PC-3 (cell line): ENCODE measurements at regions not wholly inside any gene's neighbourhood (a gene's known extent, or its start where the extent isn't known, plus 50 kb on each side); places are given as distances from the start of the nearest gene placed in this dataset.

Source experiments
- ATAC-seq: fragments of 200-7000 bp; cut with Tn5 transposase; 2 replicates; pipeline ENCODE4 v1.9.1; 2020; ENCODE audit warnings: mild to moderate bottlenecking, moderate library complexity
- BruUV-seq: library from RNA; stranded (reverse); fragments of 400-500 nt; replicated peaks from 2 replicates; lab custom pipeline; 2021; lab: Mats Ljungman, UMichigan
- CTCF ChIA-PET: fragments of 300-600 bp; sonication (Branson Sonifier 250); formaldehyde crosslinking; loops from one replicate; lab custom pipeline; 2022; ENCODE audit warnings: antibody characterized with exemption; lab: Charles Lee
- POLR2A ChIA-PET: fragments of 300-600 bp; sonication (Branson Sonifier 250); formaldehyde crosslinking; loops from one replicate; lab custom pipeline; 2022; ENCODE audit warnings: antibody characterized with exemption; ENCODE audit not compliant: unreplicated experiment; lab: Charles Lee
- DNase-seq: peaks from one replicate; pipeline ENCODE4 v3.0.0-alpha.2; 2015
- H2AFZ ChIP-seq: fragments of 300-600 bp; sonication (generic); 2 replicates; pipeline ENCODE4 v1.6.0; 2016; ENCODE audit warnings: antibody characterized with exemption, low read length
- H3F3A ChIP-seq: fragments of 300-600 bp; sonication (generic); one replicate; pipeline ENCODE4 v1.6.0; 2017; ENCODE audit warnings: antibody characterized with exemption, low read length, control low read depth, mild to moderate bottlenecking; ENCODE audit not compliant: unreplicated experiment
- H3K27ac ChIP-seq: fragments of 300-600 bp; sonication (generic); 2 replicates; pipeline ENCODE4 v1.5.1; 2016; ENCODE audit warnings: mild to moderate bottlenecking, low read length
- H3K27me3 ChIP-seq: fragments of 300-600 bp; sonication (generic); 2 replicates; pipeline ENCODE4 v1.6.1; 2016; ENCODE audit warnings: low read length, mixed read lengths
- H3K36me3 ChIP-seq: fragments of 300-600 bp; sonication (generic); 2 replicates; pipeline ENCODE4 v1.6.1; 2016; ENCODE audit warnings: low read depth, mixed run types, low read length, mixed read lengths
- H3K4me1 ChIP-seq: fragments of 300-600 bp; sonication (generic); 2 replicates; pipeline ENCODE4 v1.5.1; 2016; ENCODE audit warnings: low read length; ENCODE audit not compliant: insufficient read depth
- H3K4me2 ChIP-seq: fragments of 300-600 bp; sonication (generic); 2 replicates; pipeline ENCODE4 v1.6.0; 2016; ENCODE audit warnings: low read length
- H3K4me3 ChIP-seq: fragments of 300-600 bp; sonication (generic); 2 replicates; pipeline ENCODE4 v1.5.1; 2016; ENCODE audit warnings: mild to moderate bottlenecking, low read length, mixed read lengths
- H3K79me2 ChIP-seq: fragments of 300-600 bp; sonication (generic); 2 replicates; pipeline ENCODE4 v1.6.1; 2017; ENCODE audit warnings: low read length, mixed read lengths
- H3K9ac ChIP-seq: fragments of 300-600 bp; sonication (generic); 2 replicates; pipeline ENCODE4 v1.6.0; 2016; ENCODE audit warnings: mild to moderate bottlenecking, low read length
- H3K9me2 ChIP-seq: fragments of 300-600 bp; sonication (generic); replicated peaks from 2 replicates; pipeline ENCODE4 v1.6.1; 2016; ENCODE audit warnings: mixed run types, low read length, mixed read lengths
- H3K9me3 ChIP-seq: fragments of 300-600 bp; sonication (generic); 2 replicates; pipeline ENCODE4 v1.6.1; 2016; ENCODE audit warnings: low read length, mixed read lengths
- H4K20me1 ChIP-seq: fragments of 300-600 bp; sonication (generic); 2 replicates; pipeline ENCODE4 v1.6.1; 2016; ENCODE audit warnings: low read length, mixed read lengths
- CTCF ChIP-seq: fragments of 300-600 bp; sonication (generic); conservative IDR thresholded peaks from 2 replicates; pipeline ENCODE4 v1.5.1; 2017; ENCODE audit warnings: antibody characterized with exemption, low read depth, mild to moderate bottlenecking, low read length
- EZH2 ChIP-seq: fragments of 300-600 bp; sonication (generic); IDR thresholded peaks from one replicate; pipeline ENCODE4 v1.6.1; 2017; ENCODE audit warnings: antibody characterized with exemption, mild to moderate bottlenecking, low read length; ENCODE audit not compliant: unreplicated experiment
- EZH2phosphoT487 ChIP-seq: fragments of 300-600 bp; sonication (generic); IDR thresholded peaks from 2 replicates; pipeline ENCODE4 v1.6.1; 2018; ENCODE audit warnings: mild to moderate bottlenecking, antibody characterized with exemption, low read length, borderline replicate concordance
- intact Hi-C: fragments of 100-400 bp; cut with micrococcal nuclease; formaldehyde crosslinking; loops from 2 replicates; pipeline ENCODE4 v1.9.0; 2023

- Histone ChIP-seq H3K4me2 (no peak overlapping the region), H3K4me1 (peaks cover 17% of the 10 kb centered on the region), H3F3A (no peaks in the 10 kb centered on the region), H3K27ac (no peak overlapping the region), H3K79me2 (no peaks in the 10 kb centered on the region), H3K9ac (no peak overlapping the region), H3K9me3 (no peaks in the 10 kb centered on the region), H3K36me3 (no peaks in the 10 kb centered on the region), H3K27me3 (no peaks in the 10 kb centered on the region), H3K9me2 (no peaks in the 10 kb centered on the region), H4K20me1 (no peaks in the 10 kb centered on the region), H3K4me3 (no peak overlapping the region), H2AFZ (no peak overlapping the region)
- TF ChIP-seq EZH2 = no peak
- no peak for TF ChIP-seq CTCF
- DNase-seq = no peak
- CTCF ChIA-PET = interaction anchor here (0.7 kb wide), 1 partner anchor 1802 kb away, joined by 3 read pairs; no protein-coding TSS in a partner anchor
- ATAC-seq = no peak
- intact Hi-C loops = no loop called here
- POLR2A ChIA-PET = no interaction called here
- no TSS peak for BruUV-seq
Observed at GRCh38 chr7:40923626-40924025, 779.3 kb downstream of the INHBA start.

- Histone ChIP-seq H3K9me2 (no peaks in the 10 kb centered on the region), H3K79me2 (no peaks in the 10 kb centered on the region), H3K4me1 (peaks cover 20% of the 10 kb centered on the region), H3K9ac (no peak overlapping the region), H2AFZ (no peak overlapping the region), H3F3A (no peaks in the 10 kb centered on the region), H3K4me2 (0 out of 2 replicates have a peak overlapping the region, but pooled peaks have one; percentile 8), H3K9me3 (no peaks in the 10 kb centered on the region), H3K36me3 (no peaks in the 10 kb centered on the region), H3K4me3 (no peak overlapping the region), H4K20me1 (no peaks in the 10 kb centered on the region), H3K27me3 (no peaks in the 10 kb centered on the region), H3K27ac (no peak overlapping the region)
- TF ChIP-seq CTCF (no peak), EZH2 (no peak), EZH2phosphoT487 (no peak)
- ChIA-PET POLR2A (interaction anchor here (0.7 kb wide), 1 partner anchor 78 kb away, joined by 3 read pairs; no protein-coding TSS in a partner anchor), CTCF (interaction anchor here (0.6 kb wide), 1 partner anchor 246 kb away, joined by 5 read pairs; no protein-coding TSS in a partner anchor)
- ATAC-seq (peak; percentile 93), DNase-seq (peak; percentile 78)
- no TSS peak for BruUV-seq
- intact Hi-C loops = no loop called here
Observed at GRCh38 chr7:40922316-40922670, 780.6 kb downstream of the INHBA start.

- Histone ChIP-seq H2AFZ (no peak overlapping the region), H4K20me1 (no peaks in the 10 kb centered on the region), H3K9ac (no peak overlapping the region), H3K36me3 (no peaks in the 10 kb centered on the region), H3K4me3 (no peak overlapping the region), H3K9me2 (no peaks in the 10 kb centered on the region), H3K27me3 (no peaks in the 10 kb centered on the region), H3K79me2 (no peaks in the 10 kb centered on the region), H3K4me1 (peaks cover 20% of the 10 kb centered on the region), H3F3A (no peaks in the 10 kb centered on the region), H3K4me2 (no peak overlapping the region), H3K27ac (no peak overlapping the region), H3K9me3 (no peaks in the 10 kb centered on the region)
- BruUV-seq = no TSS peak
- DNase-seq (no peak), ATAC-seq (no peak)
- intact Hi-C loops = no loop called here
- CTCF ChIA-PET = no interaction called here
- TF ChIP-seq CTCF (no peak), EZH2phosphoT487 (no peak), EZH2 (no peak)
- POLR2A ChIA-PET = interaction anchor here (0.7 kb wide), 1 partner anchor 79 kb away, joined by 3 read pairs; no protein-coding TSS in a partner anchor
Observed at GRCh38 chr7:40921589-40922315, 781.1 kb downstream of the INHBA start.
